ENCODE measurements at regions not wholly inside any gene's neighbourhood (a gene's known extent, or its start where the extent isn't known, plus 50 kb on each side); places are given as distances from the start of the nearest gene placed in this dataset.

DNA sequence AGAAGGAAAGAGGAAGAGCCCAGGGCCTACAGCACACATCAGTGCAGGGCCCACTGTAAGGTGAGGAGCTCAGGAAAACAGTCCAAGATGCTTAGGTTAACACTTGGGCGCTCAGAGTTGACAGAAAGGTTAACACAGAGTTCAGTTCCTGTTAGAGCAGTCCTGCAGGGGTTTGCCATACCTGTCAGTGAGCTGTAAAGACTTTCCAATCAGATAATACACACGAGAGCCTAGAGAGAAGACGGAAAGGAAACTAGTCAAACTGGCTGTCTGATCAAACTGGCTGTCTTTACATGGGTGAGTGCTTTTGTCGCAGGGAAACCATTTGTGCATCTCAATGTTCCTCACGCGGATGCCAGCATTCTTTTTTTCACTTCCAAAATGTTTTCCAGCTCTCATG is 61.4 kb upstream of the ARHGEF26 start:
- TF ChIP-seq EP300 (IDR thresholded peaks at IDR 0.05) = no peak
- TF ChIP-seq POLR2AphosphoS5 (IDR thresholded peaks at IDR 0.05) = no peak
- TF ChIP-seq, protein P1, sequence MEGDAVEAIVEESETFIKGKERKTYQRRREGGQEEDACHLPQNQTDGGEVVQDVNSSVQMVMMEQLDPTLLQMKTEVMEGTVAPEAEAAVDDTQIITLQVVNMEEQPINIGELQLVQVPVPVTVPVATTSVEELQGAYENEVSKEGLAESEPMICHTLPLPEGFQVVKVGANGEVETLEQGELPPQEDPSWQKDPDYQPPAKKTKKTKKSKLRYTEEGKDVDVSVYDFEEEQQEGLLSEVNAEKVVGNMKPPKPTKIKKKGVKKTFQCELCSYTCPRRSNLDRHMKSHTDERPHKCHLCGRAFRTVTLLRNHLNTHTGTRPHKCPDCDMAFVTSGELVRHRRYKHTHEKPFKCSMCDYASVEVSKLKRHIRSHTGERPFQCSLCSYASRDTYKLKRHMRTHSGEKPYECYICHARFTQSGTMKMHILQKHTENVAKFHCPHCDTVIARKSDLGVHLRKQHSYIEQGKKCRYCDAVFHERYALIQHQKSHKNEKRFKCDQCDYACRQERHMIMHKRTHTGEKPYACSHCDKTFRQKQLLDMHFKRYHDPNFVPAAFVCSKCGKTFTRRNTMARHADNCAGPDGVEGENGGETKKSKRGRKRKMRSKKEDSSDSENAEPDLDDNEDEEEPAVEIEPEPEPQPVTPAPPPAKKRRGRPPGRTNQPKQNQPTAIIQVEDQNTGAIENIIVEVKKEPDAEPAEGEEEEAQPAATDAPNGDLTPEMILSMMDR (IDR thresholded peaks at IDR 0.05) = no peak
- no peak for TF ChIP-seq POLR2A (IDR thresholded peaks at IDR 0.05)

Measured in suprapubic skin (tissue), 4 donors.